Stimulated activated memory B cell treated with anti-CD40 and anti-IgM and Interleukin-4, amounts not matched to agents 10 μg/mL and 1 μg/mL and 100 μg/mL, for 72 hours (primary cell): ENCODE measurements at regions not wholly inside any gene's neighbourhood (a gene's known extent, or its start where the extent isn't known, plus 50 kb on each side); places are given as distances from the start of the nearest gene placed in this dataset.
A peak's percentile ranks its signal among the peaks of the same experiment; 100 is the strongest.

Experiments used
- ATAC-seq: fragments of 150-1000 bp; cut with Tn5 transposase; 2 replicates; pipeline ENCODE4 v1.10.0; 2021
- H3K27ac Mint-ChIP-seq: one replicate; pipeline ENCODE4 v1.8.0; 2022; ENCODE audit warnings: mild to moderate bottlenecking, mixed read lengths
- H3K27me3 Mint-ChIP-seq: one replicate; pipeline ENCODE4 v1.8.0; 2022; ENCODE audit warnings: mixed read lengths
- H3K36me3 Mint-ChIP-seq: one replicate; pipeline ENCODE4 v1.8.0; 2022; ENCODE audit warnings: mixed read lengths
- H3K4me1 Mint-ChIP-seq: one replicate; pipeline ENCODE4 v1.8.0; 2022; ENCODE audit warnings: mixed read lengths
- H3K4me3 Mint-ChIP-seq: one replicate; pipeline ENCODE4 v1.8.0; 2022; ENCODE audit warnings: mild to moderate bottlenecking, moderate library complexity, mixed read lengths
- H3K9me3 Mint-ChIP-seq: one replicate; pipeline ENCODE4 v1.8.0; 2022; ENCODE audit warnings: mixed read lengths

GRCh38 chr7:98040626-98041360, 50.8 kb upstream of the OCM2 start:
- peaks cover 40% of the 10 kb centered on the region for H3K27me3 Mint-ChIP-seq
- no peak overlapping the region for H3K4me3 Mint-ChIP-seq
- H3K4me1 Mint-ChIP-seq: no peaks in the 10 kb centered on the region

GRCh38 chr7:98046816-98047215, 56.8 kb upstream of the OCM2 start:
- peaks cover 10% of the 10 kb centered on the region for H3K4me1 Mint-ChIP-seq
- no peak overlapping the region for H3K27ac Mint-ChIP-seq
- no peaks in the 10 kb centered on the region for H3K9me3 Mint-ChIP-seq
- no peaks in the 10 kb centered on the region for H3K36me3 Mint-ChIP-seq
- no peak for ATAC-seq
- no peak overlapping the region for H3K4me3 Mint-ChIP-seq
- peaks cover 26% of the 10 kb centered on the region for H3K27me3 Mint-ChIP-seq

More at GRCh38 chr7:98040626-98041360, 50.8 kb upstream of the OCM2 start:
- ATAC-seq: no peak
- Mint-ChIP-seq H3K9me3 (no peaks in the 10 kb centered on the region), H3K27ac (no peak overlapping the region), H3K36me3 (no peaks in the 10 kb centered on the region)

GRCh38 chr7:98049034-98049433, 57.6 kb upstream of the LMTK2 start:
- H3K4me1 Mint-ChIP-seq: peaks cover 10% of the 10 kb centered on the region
- no peak overlapping the region for H3K27ac Mint-ChIP-seq
- H3K9me3 Mint-ChIP-seq: no peaks in the 10 kb centered on the region
- H3K36me3 Mint-ChIP-seq: no peaks in the 10 kb centered on the region
- peaks cover 39% of the 10 kb centered on the region for H3K27me3 Mint-ChIP-seq
- no peak overlapping the region for H3K4me3 Mint-ChIP-seq
- ATAC-seq: no peak

- Mint-ChIP-seq H3K4me1 (peaks cover 10% of the 10 kb centered on the region), H3K4me3 (peak overlapping the region; percentile 18), H3K9me3 (no peaks in the 10 kb centered on the region), H3K36me3 (no peaks in the 10 kb centered on the region), H3K27me3 (peaks cover 42% of the 10 kb centered on the region), H3K27ac (no peak overlapping the region)
- ATAC-seq: peak; percentile 45
These were observed 55.4 kb upstream of the LMTK2 start for GRCh38 chr7:98051118-98051744.

GRCh38 chr7:98054585-98054984, 52.1 kb upstream of the LMTK2 start:
- ATAC-seq: no peak
- Mint-ChIP-seq H3K9me3 (no peaks in the 10 kb centered on the region), H3K27me3 (peaks cover 68% of the 10 kb centered on the region), H3K4me1 (peaks cover 10% of the 10 kb centered on the region), H3K27ac (no peak overlapping the region), H3K36me3 (no peaks in the 10 kb centered on the region), H3K4me3 (no peak overlapping the region)

GRCh38 chr7:98056580-98056979, 50.1 kb upstream of the LMTK2 start:
- Mint-ChIP-seq H3K9me3 (no peaks in the 10 kb centered on the region), H3K4me3 (no peak overlapping the region), H3K27ac (no peak overlapping the region), H3K4me1 (peaks cover 2% of the 10 kb centered on the region), H3K27me3 (peaks cover 61% of the 10 kb centered on the region), H3K36me3 (no peaks in the 10 kb centered on the region)
- ATAC-seq: no peak
